ENCODE measurements at regions not wholly inside any gene's neighbourhood (a gene's known extent, or its start where the extent isn't known, plus 50 kb on each side); places are given as distances from the start of the nearest gene placed in this dataset.
"Not testable (repeated sequence)": the region's sequence is repeated elsewhere in the genome, so short reads cannot be mapped to it uniquely, and the experiment has no call there.

GRCh38 chr7:101679653-101680173 lies 50.6 kb upstream of the MYL10 start:
- not testable (repeated sequence) for DNase-seq (ENCODE audit: low spot score)

GRCh38 chr7:101680406-101681145 lies 51.5 kb upstream of the MYL10 start:
- no peak for DNase-seq (ENCODE audit: low spot score)

- no peak for DNase-seq (ENCODE audit: low spot score)
These were observed 52.3 kb upstream of the MYL10 start for GRCh38 chr7:101681170-101682007.

GRCh38 chr7:101684983-101685330 lies 55.9 kb upstream of the MYL10 start:
- DNase-seq (ENCODE audit: low spot score), result no peak

- no peak for DNase-seq (ENCODE audit: low spot score)
These were observed 56.9 kb upstream of the MYL10 start for GRCh38 chr7:101686030-101686429.

- DNase-seq (ENCODE audit: low spot score), result no peak
These were observed 58.0 kb upstream of the MYL10 start for GRCh38 chr7:101687081-101687480.

GRCh38 chr7:101687791-101688182 lies 58.7 kb upstream of the MYL10 start:
- no peak for DNase-seq (ENCODE audit: low spot score)

GRCh38 chr7:101688183-101688831 lies 59.2 kb upstream of the MYL10 start:
- DNase-seq (ENCODE audit: low spot score), result peak; percentile 95

GRCh38 chr7:101688995-101689907 lies 60.2 kb upstream of the MYL10 start:
- no peak for DNase-seq (ENCODE audit: low spot score)

GRCh38 chr7:101690061-101690460 lies 61.0 kb upstream of the MYL10 start:
- no peak for DNase-seq (ENCODE audit: low spot score)

- DNase-seq (ENCODE audit: low spot score), result no peak
These were observed 62.8 kb upstream of the MYL10 start for GRCh38 chr7:101691822-101692384.

- DNase-seq (ENCODE audit: low spot score), result no peak
These were observed 64.5 kb upstream of the MYL10 start for GRCh38 chr7:101693498-101694091.

- DNase-seq (ENCODE audit: low spot score), result no peak
These were observed 69.9 kb upstream of the MYL10 start for GRCh38 chr7:101698964-101699363.

DNA sequence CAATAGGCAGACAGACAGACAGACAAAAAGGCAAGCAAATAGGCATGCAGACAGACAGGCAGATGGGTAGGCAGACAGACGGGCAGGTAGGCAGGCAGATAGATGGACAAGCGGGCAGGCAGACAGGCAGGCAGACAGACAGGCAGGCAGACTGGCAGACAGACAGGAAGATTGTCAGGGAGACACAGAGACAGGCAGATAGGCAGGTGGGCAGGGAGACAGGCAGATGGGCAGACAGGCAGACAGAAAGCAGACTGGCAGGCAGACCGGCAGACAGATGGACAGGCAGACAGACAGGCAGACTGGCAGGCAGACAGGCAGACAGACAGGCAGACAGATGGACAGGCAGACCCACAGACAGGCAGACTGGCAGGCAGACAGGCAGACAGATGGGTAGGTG lies 70.3 kb upstream of the MYL10 start:
- DNase-seq (ENCODE audit: low spot score), result no peak

DNA sequence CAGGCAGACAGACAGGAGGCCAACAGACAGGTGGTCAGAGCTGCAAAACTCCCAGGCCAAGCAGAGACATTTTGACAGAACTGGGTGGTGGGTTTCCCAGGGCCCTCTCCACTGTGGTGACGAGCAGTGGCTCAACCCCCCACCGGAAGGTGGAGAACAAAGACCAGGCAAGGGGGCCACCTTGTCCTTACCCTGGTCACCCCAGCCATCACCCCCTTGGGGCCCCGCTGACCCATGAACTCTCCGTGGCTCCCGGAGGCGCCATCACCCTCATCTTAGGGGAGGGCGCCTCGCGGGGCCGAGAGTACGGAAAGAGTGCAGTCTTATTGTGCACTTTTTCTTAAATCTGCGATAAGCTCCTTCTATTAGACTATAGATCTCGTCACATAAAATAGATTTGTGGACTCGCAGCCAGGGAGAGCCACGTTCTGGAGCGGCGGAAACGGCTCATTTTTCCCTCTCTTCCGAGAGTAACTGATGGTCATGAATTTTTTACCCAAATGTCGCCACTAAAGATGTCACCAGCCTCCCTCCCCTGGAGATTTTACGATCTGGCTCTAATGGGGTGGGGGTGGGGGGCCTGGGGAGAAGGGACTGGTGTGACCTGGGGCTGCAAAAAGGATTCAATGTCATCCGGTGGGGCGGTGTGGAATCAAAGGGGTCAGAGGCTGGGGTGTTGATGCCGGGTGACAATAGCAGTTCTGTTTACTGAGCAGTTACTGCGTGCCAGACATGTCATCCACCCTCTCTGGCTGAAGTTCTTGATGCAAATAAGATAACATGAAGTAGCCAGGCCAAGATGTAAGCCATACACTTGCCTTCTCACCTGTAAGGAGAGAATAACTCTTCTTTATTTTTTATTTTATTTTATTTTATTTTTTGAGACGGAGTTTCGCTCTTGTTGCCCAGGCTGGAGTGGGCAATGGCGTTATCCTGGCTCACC lies 71.1 kb upstream of the MYL10 start:
- no peak for DNase-seq (ENCODE audit: low spot score)

GRCh38 chr7:101701153-101701794 lies 72.2 kb upstream of the MYL10 start:
- no peak for DNase-seq (ENCODE audit: low spot score)

DNA sequence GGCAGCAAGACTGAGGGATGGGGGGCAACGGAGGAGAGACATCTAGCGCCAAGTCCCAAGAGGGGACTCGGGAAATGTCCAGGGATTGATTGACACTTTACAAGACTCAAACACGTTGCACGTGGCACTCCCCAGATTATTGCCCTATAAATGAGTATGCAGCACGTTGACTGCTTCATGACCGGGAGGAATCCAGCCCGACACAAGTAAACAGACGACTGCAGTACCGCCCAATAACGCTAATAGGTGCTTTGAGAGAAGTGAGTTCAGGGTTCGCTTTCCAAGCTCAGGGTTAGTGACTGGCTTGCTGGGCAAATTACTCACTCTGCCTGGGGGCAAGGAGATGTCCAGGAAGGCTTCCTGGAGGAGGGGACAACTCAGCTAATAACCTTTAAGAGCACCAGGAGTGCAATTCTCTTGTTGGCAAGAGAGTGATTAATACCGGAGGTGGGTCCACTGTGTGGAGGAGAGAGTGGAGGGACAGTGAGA lies 73.3 kb upstream of the MYL10 start:
- no peak for DNase-seq (ENCODE audit: low spot score)

DNA sequence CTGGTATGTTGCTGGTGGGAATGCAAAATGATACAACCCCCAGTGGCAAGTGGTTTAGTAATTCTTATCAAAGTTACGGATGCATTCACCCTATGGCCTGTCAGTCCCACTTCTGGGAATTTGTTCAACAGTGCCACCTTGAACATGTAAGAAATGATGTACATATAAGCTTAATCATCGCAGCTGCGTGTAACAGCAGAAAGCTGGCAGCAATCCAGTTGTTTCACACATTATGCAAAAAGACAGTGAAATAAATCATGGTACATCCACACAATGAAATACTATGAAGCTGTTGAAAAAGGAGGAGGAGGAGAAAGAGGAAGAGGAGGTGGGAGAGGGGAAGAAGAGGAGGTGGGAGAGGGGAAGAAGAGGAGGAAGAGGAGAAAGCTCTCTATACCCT lies 76.2 kb upstream of the MYL10 start:
- no peak for DNase-seq (ENCODE audit: low spot score)

Measured in mesenteric fat pad (tissue), 1 donor.